IMR-90 (cell line): ENCODE measurements at regions not wholly inside any gene's neighbourhood (a gene's known extent, or its start where the extent isn't known, plus 50 kb on each side); places are given as distances from the start of the nearest gene placed in this dataset.

ENCODE experiments used
- ATAC-seq: fragments of 200-7000 bp; cut with Tn5 transposase; 2 replicates; pipeline ENCODE4 v1.9.1; 2020; ENCODE audit warnings: low read depth, mild to moderate bottlenecking, moderate library complexity
- BruUV-seq: library from RNA; stranded (reverse); fragments of 400-500 nt; replicated peaks from 2 replicates; lab custom pipeline; 2021; lab: Mats Ljungman, UMichigan
- CTCF ChIA-PET: fragments of 300-600 bp; formaldehyde crosslinking; extraction: SDS; loops from one replicate; lab custom pipeline; 2021; ENCODE audit warnings: antibody characterized with exemption; lab: Yijun Ruan, JAX
- POLR2A ChIA-PET: fragments of 300-600 bp; sonication (Branson Sonifier 250); formaldehyde crosslinking; loops from one replicate; lab custom pipeline; 2022; ENCODE audit warnings: antibody characterized with exemption; ENCODE audit not compliant: unreplicated experiment; lab: Charles Lee
- DNase-seq: peaks from one replicate; pipeline ENCODE4 v3.0.0; 2013
- H2AFZ ChIP-seq: replicated peaks from 2 replicates; pipeline ENCODE3; 2013; ENCODE audit warnings: low read length, mild to moderate bottlenecking; ENCODE audit not compliant: poor library complexity
- H2AK5ac ChIP-seq: 2 replicates; pipeline ENCODE4 v1.6.1; 2013; ENCODE audit warnings: low read depth, low read length, inconsistent platforms
- H2AK9ac ChIP-seq: replicated peaks from 2 replicates; pipeline ENCODE3; 2013; ENCODE audit warnings: mild to moderate bottlenecking, low read depth, low read length, moderate library complexity; ENCODE audit not compliant: poor library complexity
- H2BK120ac ChIP-seq: 2 replicates; pipeline ENCODE4 v1.6.1; 2013; ENCODE audit warnings: low read depth, low read length, inconsistent platforms
- H2BK15ac ChIP-seq: 3 replicates; pipeline ENCODE4 v1.6.1; 2013; ENCODE audit warnings: low read depth, low read length, inconsistent platforms
- H2BK20ac ChIP-seq: 2 replicates; pipeline ENCODE4 v1.6.1; 2013; ENCODE audit warnings: low read depth, mild to moderate bottlenecking, inconsistent platforms, low read length, moderate library complexity
- H2BK5ac ChIP-seq: 2 replicates; pipeline ENCODE4 v1.6.1; 2013; ENCODE audit warnings: mild to moderate bottlenecking, low read depth, low read length, inconsistent platforms; ENCODE audit not compliant: poor library complexity, severe bottlenecking
- H3K14ac ChIP-seq: replicated peaks from 2 replicates; pipeline ENCODE4 v1.6.1; 2013; ENCODE audit warnings: low read depth, low read length, inconsistent platforms
- H3K18ac ChIP-seq: 2 replicates; pipeline ENCODE4 v1.6.1; 2013; ENCODE audit warnings: low read depth, low read length, control low read depth
- H3K23ac ChIP-seq: 2 replicates; pipeline ENCODE4 v1.6.1; 2013; ENCODE audit warnings: low read depth, low read length, inconsistent platforms
- H3K27ac ChIP-seq: 2 replicates; pipeline ENCODE4 v1.5.1; 2013; ENCODE audit warnings: mild to moderate bottlenecking, control low read depth, low read length; ENCODE audit not compliant: insufficient read depth
- H3K27me3 ChIP-seq: 2 replicates; pipeline ENCODE4 v1.6.1; 2013; ENCODE audit warnings: low read length; ENCODE audit not compliant: control insufficient read depth, insufficient read depth
- H3K36me3 ChIP-seq: 2 replicates; pipeline ENCODE4 v1.6.1; 2013; ENCODE audit warnings: low read length, mixed read lengths; ENCODE audit not compliant: control insufficient read depth, insufficient read depth
- H3K4ac ChIP-seq: 2 replicates; pipeline ENCODE4 v1.6.1; 2013; ENCODE audit warnings: low read depth, low read length, inconsistent platforms
- H3K4me1 ChIP-seq: 2 replicates; pipeline ENCODE4 v1.6.1; 2013; ENCODE audit warnings: low read length, mixed read lengths; ENCODE audit not compliant: control insufficient read depth, insufficient read depth
- H3K4me2 ChIP-seq: 2 replicates; pipeline ENCODE4 v1.6.1; 2013; ENCODE audit warnings: low read depth, mild to moderate bottlenecking, control low read depth, low read length, moderate library complexity
- H3K4me3 ChIP-seq: 2 replicates; pipeline ENCODE4 v1.5.1; 2013; ENCODE audit warnings: low read depth, mild to moderate bottlenecking, control low read depth, low read length, moderate library complexity; ENCODE audit not compliant: insufficient read depth
- H3K56ac ChIP-seq: 2 replicates; pipeline ENCODE4 v1.6.1; 2013; ENCODE audit warnings: low read length, inconsistent platforms; ENCODE audit not compliant: insufficient read depth; ENCODE audit errors: extremely low read depth
- H3K79me1 ChIP-seq, 2 experiments: 2 replicates each; pipeline ENCODE4 v1.6.1; 2013; ENCODE audit warnings: low read length in 2 of 2, inconsistent platforms in 1 of 2, low read depth in 1 of 2
- H3K9ac ChIP-seq: 2 replicates; pipeline ENCODE4 v1.6.1; 2013; ENCODE audit warnings: low read depth, low read length, control low read depth
- H3K9me1 ChIP-seq: 2 replicates; pipeline ENCODE4 v1.6.1; 2013; ENCODE audit warnings: low read length, inconsistent platforms; ENCODE audit not compliant: insufficient read depth
- H3K9me3 ChIP-seq: 2 replicates; pipeline ENCODE4 v1.6.1; 2013; ENCODE audit warnings: low read length; ENCODE audit not compliant: control insufficient read depth, insufficient read depth
- H4K20me1 ChIP-seq: 2 replicates; pipeline ENCODE4 v1.6.1; 2013; ENCODE audit warnings: low read length, inconsistent platforms; ENCODE audit not compliant: insufficient read depth
- H4K5ac ChIP-seq: 2 replicates; pipeline ENCODE4 v1.6.1; 2013; ENCODE audit warnings: mild to moderate bottlenecking, low read depth, low read length, control low read depth
- H4K8ac ChIP-seq, 2 experiments: 2 replicates each; pipeline ENCODE4 v1.6.1; 2013; ENCODE audit warnings: low read depth in 2 of 2, low read length in 2 of 2, control low read depth in 1 of 2, inconsistent platforms in 1 of 2
- H4K91ac ChIP-seq: 2 replicates; pipeline ENCODE4 v1.6.1; 2013; ENCODE audit warnings: low read depth, low read length, inconsistent platforms; ENCODE audit not compliant: insufficient read depth
- BHLHE40 ChIP-seq: fragments of 150-350 bp; IDR thresholded peaks from 2 replicates; pipeline ENCODE4 v1.6.1; 2016; ENCODE audit warnings: mild to moderate bottlenecking, low read depth, low read length
- CEBPB ChIP-seq: IDR thresholded peaks from 2 replicates; pipeline ENCODE4 v1.6.1; 2012; ENCODE audit warnings: low read depth, low read length, improper control_type of control experiment
- CHD1 ChIP-seq: IDR thresholded peaks from 2 replicates; pipeline ENCODE4 v1.6.1; 2012; ENCODE audit warnings: low read depth, low read length, improper control_type of control experiment
- FOS ChIP-seq: fragments of 150-350 bp; IDR thresholded peaks from 2 replicates; pipeline ENCODE4 v1.6.1; 2016; ENCODE audit warnings: low read depth, low read length
- MAFK ChIP-seq: IDR thresholded peaks from 2 replicates; pipeline ENCODE4 v1.6.1; 2012; ENCODE audit warnings: low read depth, low read length, improper control_type of control experiment
- MAZ ChIP-seq: IDR thresholded peaks from 2 replicates; pipeline ENCODE4 v1.6.1; 2012; ENCODE audit warnings: low read depth, mild to moderate bottlenecking, low read length, improper control_type of control experiment, moderate library complexity, borderline replicate concordance
- MXI1 ChIP-seq: IDR thresholded peaks from 2 replicates; pipeline ENCODE4 v1.6.1; 2012; ENCODE audit warnings: low read depth, mild to moderate bottlenecking, low read length, moderate library complexity, borderline replicate concordance
- NFE2L2 ChIP-seq: fragments of 150-350 bp; IDR thresholded peaks from 2 replicates; pipeline ENCODE4 v1.6.1; 2016; ENCODE audit warnings: low read depth, mild to moderate bottlenecking, low read length
- POLR2A ChIP-seq: IDR thresholded peaks from 2 replicates; pipeline ENCODE4 v1.6.1; 2012; ENCODE audit warnings: mild to moderate bottlenecking, low read depth, low read length
- RAD21 ChIP-seq: IDR thresholded peaks from 2 replicates; pipeline ENCODE4 v1.6.1; 2012; ENCODE audit warnings: low read length, improper control_type of control experiment
- RCOR1 ChIP-seq: IDR thresholded peaks from 2 replicates; pipeline ENCODE4 v1.6.1; 2012; ENCODE audit warnings: mild to moderate bottlenecking, low read length, improper control_type of control experiment; ENCODE audit not compliant: insufficient replicate concordance
- RFX5 ChIP-seq: IDR thresholded peaks from 2 replicates; pipeline ENCODE4 v1.8.0; 2012; ENCODE audit warnings: low read depth, mild to moderate bottlenecking, low read length, moderate library complexity
- SMC3 ChIP-seq: fragments of 150-350 bp; IDR thresholded peaks from 2 replicates; pipeline ENCODE4 v1.6.1; 2016; ENCODE audit warnings: low read depth, mild to moderate bottlenecking, antibody characterized with exemption, low read length, moderate library complexity
- WGBS, 2 experiments: methylation state at CpG; one replicate each; pipeline versions ENCODE4 v1.1.5 to v1.1.7; 2013; ENCODE audit warnings: missing lambda C conversion rate in 2 of 2; ENCODE audit not compliant: insufficient read length in 1 of 2; ENCODE audit errors: extremely low coverage in 2 of 2; 5-methylcytosine and 5-hydroxymethylcytosine counted together
- dilution Hi-C: fragments of 300-500 bp; cut with HindIII; formaldehyde crosslinking; loops from one replicate; pipeline ENCODE4 v1.14.3; 2018; ENCODE audit warnings: low sequenced_read_pairs; ENCODE audit not compliant: unreplicated experiment
- in situ Hi-C: fragments of 300-500 bp; cut with MboI; formaldehyde crosslinking; loops from 3 replicates; pipeline ENCODE4 v1.14.3; 2019; ENCODE audit warnings: low sequenced_read_pairs, inconsistent platforms, mixed read lengths
- intact Hi-C: fragments of 100-400 bp; cut with micrococcal nuclease; formaldehyde crosslinking; loops from 2 replicates; pipeline ENCODE4 v1.10.0; 2022
- TF ChIP-seq, protein P1 (sequence below): conservative IDR thresholded peaks from 2 replicates; pipeline ENCODE4 v1.5.1; 2012; ENCODE audit warnings: mild to moderate bottlenecking, low read depth, low read length, improper control_type of control experiment
- TF ChIP-seq, protein P2 (sequence below): fragments of 150-350 bp; IDR thresholded peaks from 2 replicates; pipeline ENCODE4 v1.6.1; 2017; ENCODE audit warnings: mild to moderate bottlenecking, antibody characterized with exemption, low read length, low read depth
- TF ChIP-seq, protein P3 (sequence below): fragments of 150-350 bp; IDR thresholded peaks from 2 replicates; pipeline ENCODE4 v1.6.1; 2016; ENCODE audit warnings: low read depth, mild to moderate bottlenecking, low read length, moderate library complexity, borderline replicate concordance

DNA sequence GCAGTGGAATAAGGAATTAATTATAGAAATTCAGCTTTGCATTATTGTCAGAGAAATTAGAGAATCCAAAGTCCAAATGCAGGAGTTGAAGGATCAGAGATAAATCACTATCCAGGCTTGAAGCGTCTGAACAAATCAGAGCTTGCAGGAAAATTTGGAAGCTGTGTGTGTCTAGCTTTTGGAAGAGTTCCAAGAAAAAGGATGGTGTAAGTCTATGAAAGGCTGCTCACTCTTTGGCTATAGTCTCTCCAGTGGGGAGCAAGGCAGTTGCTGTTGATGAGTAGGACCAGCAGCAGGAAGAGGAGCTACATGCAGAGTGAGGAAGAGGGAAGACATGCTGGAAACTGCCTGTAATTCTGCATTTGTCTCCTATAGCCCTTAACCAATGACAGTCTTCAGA is 464.3 kb upstream of the GRM7 start:
- no peaks in the 10 kb centered on the region for H4K20me1 ChIP-seq
- WGBS, 2 experiments: no CpG with 5 or more reads among the region's 1 CpG
- H3K36me3 ChIP-seq: no peaks in the 10 kb centered on the region
- H3K4me3 ChIP-seq: no peak overlapping the region
- no peak overlapping the region for H4K5ac ChIP-seq
- no peak for DNase-seq
- ChIA-PET POLR2A (no interaction called here), CTCF (no interaction called here)
- no peak overlapping the region for H2AK5ac ChIP-seq
- H2BK15ac ChIP-seq: no peak overlapping the region
- no peak overlapping the region for H4K8ac ChIP-seq
- no peak overlapping the region for H2BK120ac ChIP-seq
- no peak for ATAC-seq
- no peak overlapping the region for H3K4me2 ChIP-seq
- H3K79me1 ChIP-seq: no peaks in the 10 kb centered on the region
- H3K4me1 ChIP-seq: no peaks in the 10 kb centered on the region
- intact Hi-C loops (no loop called here), dilution Hi-C loops (no loop called here), in situ Hi-C loops (no loop called here)
- H3K27me3 ChIP-seq: no peaks in the 10 kb centered on the region
- no peak overlapping the region for H2BK5ac ChIP-seq
- no peak overlapping the region for H3K18ac ChIP-seq
- H3K9me3 ChIP-seq: peaks cover 1% of the 10 kb centered on the region; the same call in 1 of the 2 replicates
- no peak overlapping the region for H2AFZ ChIP-seq
- no TSS peak for BruUV-seq
- no peaks in the 10 kb centered on the region for H3K9me1 ChIP-seq
- H3K9ac ChIP-seq: no peak overlapping the region
- no peak overlapping the region for H3K23ac ChIP-seq
- no peak overlapping the region for H3K4ac ChIP-seq
- no peak overlapping the region for H3K27ac ChIP-seq
- H3K56ac ChIP-seq: no peak overlapping the region
- H2BK20ac ChIP-seq: no peak overlapping the region
- H2AK9ac ChIP-seq: no peak overlapping the region
- no peak for TF ChIP-seq RFX5
- no peak for TF ChIP-seq CEBPB
- TF ChIP-seq FOS: no peak
- TF ChIP-seq, protein P1, sequence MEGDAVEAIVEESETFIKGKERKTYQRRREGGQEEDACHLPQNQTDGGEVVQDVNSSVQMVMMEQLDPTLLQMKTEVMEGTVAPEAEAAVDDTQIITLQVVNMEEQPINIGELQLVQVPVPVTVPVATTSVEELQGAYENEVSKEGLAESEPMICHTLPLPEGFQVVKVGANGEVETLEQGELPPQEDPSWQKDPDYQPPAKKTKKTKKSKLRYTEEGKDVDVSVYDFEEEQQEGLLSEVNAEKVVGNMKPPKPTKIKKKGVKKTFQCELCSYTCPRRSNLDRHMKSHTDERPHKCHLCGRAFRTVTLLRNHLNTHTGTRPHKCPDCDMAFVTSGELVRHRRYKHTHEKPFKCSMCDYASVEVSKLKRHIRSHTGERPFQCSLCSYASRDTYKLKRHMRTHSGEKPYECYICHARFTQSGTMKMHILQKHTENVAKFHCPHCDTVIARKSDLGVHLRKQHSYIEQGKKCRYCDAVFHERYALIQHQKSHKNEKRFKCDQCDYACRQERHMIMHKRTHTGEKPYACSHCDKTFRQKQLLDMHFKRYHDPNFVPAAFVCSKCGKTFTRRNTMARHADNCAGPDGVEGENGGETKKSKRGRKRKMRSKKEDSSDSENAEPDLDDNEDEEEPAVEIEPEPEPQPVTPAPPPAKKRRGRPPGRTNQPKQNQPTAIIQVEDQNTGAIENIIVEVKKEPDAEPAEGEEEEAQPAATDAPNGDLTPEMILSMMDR: no peak
- TF ChIP-seq MAFK: no peak
- no peak for TF ChIP-seq MAZ
- no peak for TF ChIP-seq RAD21
- no peak for TF ChIP-seq BHLHE40
- TF ChIP-seq, protein P2, sequence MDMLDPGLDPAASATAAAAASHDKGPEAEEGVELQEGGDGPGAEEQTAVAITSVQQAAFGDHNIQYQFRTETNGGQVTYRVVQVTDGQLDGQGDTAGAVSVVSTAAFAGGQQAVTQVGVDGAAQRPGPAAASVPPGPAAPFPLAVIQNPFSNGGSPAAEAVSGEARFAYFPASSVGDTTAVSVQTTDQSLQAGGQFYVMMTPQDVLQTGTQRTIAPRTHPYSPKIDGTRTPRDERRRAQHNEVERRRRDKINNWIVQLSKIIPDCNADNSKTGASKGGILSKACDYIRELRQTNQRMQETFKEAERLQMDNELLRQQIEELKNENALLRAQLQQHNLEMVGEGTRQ: no peak
- no peak for TF ChIP-seq NFE2L2
- TF ChIP-seq, protein P3, sequence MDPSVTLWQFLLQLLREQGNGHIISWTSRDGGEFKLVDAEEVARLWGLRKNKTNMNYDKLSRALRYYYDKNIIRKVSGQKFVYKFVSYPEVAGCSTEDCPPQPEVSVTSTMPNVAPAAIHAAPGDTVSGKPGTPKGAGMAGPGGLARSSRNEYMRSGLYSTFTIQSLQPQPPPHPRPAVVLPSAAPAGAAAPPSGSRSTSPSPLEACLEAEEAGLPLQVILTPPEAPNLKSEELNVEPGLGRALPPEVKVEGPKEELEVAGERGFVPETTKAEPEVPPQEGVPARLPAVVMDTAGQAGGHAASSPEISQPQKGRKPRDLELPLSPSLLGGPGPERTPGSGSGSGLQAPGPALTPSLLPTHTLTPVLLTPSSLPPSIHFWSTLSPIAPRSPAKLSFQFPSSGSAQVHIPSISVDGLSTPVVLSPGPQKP: no peak
- TF ChIP-seq SMC3: no peak
- TF ChIP-seq CHD1: no peak
- TF ChIP-seq RCOR1: no peak
- no peak for TF ChIP-seq MXI1
- TF ChIP-seq POLR2A: no peak
- H3K14ac ChIP-seq: no peak overlapping the region
- H4K91ac ChIP-seq: no peak overlapping the region
